CD14-positive monocyte (primary cell): ENCODE measurements at regions not wholly inside any gene's neighbourhood (a gene's known extent, or its start where the extent isn't known, plus 50 kb on each side); places are given as distances from the start of the nearest gene placed in this dataset.
"Not testable (repeated sequence)": the region's sequence is repeated elsewhere in the genome, so short reads cannot be mapped to it uniquely, and the experiment has no call there.

Experiments
- DNase-seq, 3 donors: peaks; one replicate each; pipeline ENCODE4 v3.0.0-alpha.2; 2011 to 2022
- H2AFZ ChIP-seq: 2 replicates; pipeline ENCODE4 v1.6.0; 2012; ENCODE audit warnings: mild to moderate bottlenecking, low read depth, low read length, inconsistent platforms; ENCODE audit not compliant: insufficient read depth, poor library complexity, severe bottlenecking
- H3K27ac ChIP-seq, 2 donors: 1 replicate in 1 of 2; 2 replicates in 1 of 2; pipeline ENCODE4 v1.5.1; 2012 to 2013; ENCODE audit warnings: low read length in 2 of 2, control low read depth in 1 of 2, inconsistent platforms in 1 of 2, low read depth in 1 of 2, mild to moderate bottlenecking in 1 of 2
- H3K27me3 ChIP-seq, 2 donors: one replicate each; pipeline versions ENCODE4 v1.6.0 to v1.6.1; 2011 to 2013; ENCODE audit warnings: low read length in 2 of 2; ENCODE audit not compliant: control insufficient read depth in 2 of 2, insufficient read depth in 2 of 2
- H3K36me3 ChIP-seq, 2 donors: replicated peaks in 1 of 2; 1 replicate in 1 of 2; 2 replicates in 1 of 2; pipeline versions ENCODE4 v1.5.1 to v1.6.1; 2012 to 2013; ENCODE audit warnings: low read length in 2 of 2, control low read depth in 1 of 2, inconsistent platforms in 1 of 2, mild to moderate bottlenecking in 1 of 2; ENCODE audit not compliant: insufficient read depth in 2 of 2, control insufficient read depth in 1 of 2
- H3K4me1 ChIP-seq, 2 donors: 1 replicate in 1 of 2; 2 replicates in 1 of 2; pipeline versions ENCODE4 v1.5.1 to v1.6.1; 2012 to 2013; ENCODE audit warnings: low read length in 2 of 2, control low read depth in 1 of 2, inconsistent platforms in 1 of 2, mild to moderate bottlenecking in 1 of 2, moderate library complexity in 1 of 2; ENCODE audit not compliant: insufficient read depth in 2 of 2, control insufficient read depth in 1 of 2
- H3K4me2 ChIP-seq: replicated peaks from 2 replicates; pipeline ENCODE3; 2012; ENCODE audit warnings: low read length, moderate library complexity, mild to moderate bottlenecking; ENCODE audit not compliant: poor library complexity, severe bottlenecking; ENCODE audit errors: extremely low read depth
- H3K4me3 ChIP-seq, 3 experiments: fragments of 200-600 bp in 1 of 3; sonication (generic) in 1 of 3; replicated peaks in 1 of 3; 1 replicate in 2 of 3; 2 replicates in 1 of 3; pipeline ENCODE4 v1.5.1; 2011 to 2013; ENCODE audit warnings: low read length in 3 of 3, mild to moderate bottlenecking in 3 of 3, control low read depth in 2 of 3, low read depth in 2 of 3, inconsistent platforms in 1 of 3, moderate library complexity in 1 of 3
- H3K79me2 ChIP-seq: 2 replicates; pipeline ENCODE4 v1.6.0; 2012; ENCODE audit warnings: mild to moderate bottlenecking, control low read depth, inconsistent platforms, low read length, moderate library complexity; ENCODE audit not compliant: insufficient read depth
- H3K9ac ChIP-seq: 2 replicates; pipeline ENCODE4 v1.6.0; 2017; ENCODE audit warnings: low read length, mild to moderate bottlenecking; ENCODE audit not compliant: insufficient read depth, poor library complexity, severe bottlenecking
- H3K9me3 ChIP-seq, 2 donors: replicated peaks in 1 of 2; 1 replicate in 1 of 2; 2 replicates in 1 of 2; pipeline versions ENCODE4 v1.5.1 to v1.6.1; 2012 to 2013; ENCODE audit warnings: low read length in 2 of 2, control low read depth in 1 of 2; ENCODE audit not compliant: control insufficient read depth in 1 of 2, insufficient read depth in 1 of 2
- H4K20me1 ChIP-seq: 2 replicates; pipeline ENCODE4 v1.6.0; 2012; ENCODE audit warnings: mild to moderate bottlenecking, low read length, control low read depth, moderate library complexity; ENCODE audit not compliant: insufficient read depth
- H3K27ac Mint-ChIP-seq, 7 donors: one replicate each; pipeline ENCODE4 v1.8.0; 2020; ENCODE audit warnings: mild to moderate bottlenecking in 7 of 7, mixed read lengths in 7 of 7, moderate library complexity in 6 of 7, inconsistent platforms in 2 of 7
- H3K27me3 Mint-ChIP-seq, 3 donors: one replicate each; pipeline ENCODE4 v1.8.0; 2021 to 2022; ENCODE audit warnings: low read depth in 3 of 3, mild to moderate bottlenecking in 3 of 3, mixed read lengths in 3 of 3, moderate library complexity in 3 of 3, inconsistent platforms in 1 of 3
- H3K36me3 Mint-ChIP-seq, 2 donors: one replicate each; pipeline ENCODE4 v1.8.0; 2020; ENCODE audit warnings: mixed read lengths in 2 of 2, inconsistent platforms in 1 of 2, mild to moderate bottlenecking in 1 of 2
- H3K4me1 Mint-ChIP-seq: one replicate; pipeline ENCODE4 v1.8.0; 2020; ENCODE audit warnings: mild to moderate bottlenecking, mixed read lengths
- H3K4me3 Mint-ChIP-seq, 2 donors: one replicate each; pipeline ENCODE4 v1.8.0; 2020; ENCODE audit warnings: mild to moderate bottlenecking in 2 of 2, mixed read lengths in 2 of 2, moderate library complexity in 1 of 2
- H3K9me3 Mint-ChIP-seq, 7 donors: one replicate each; pipeline ENCODE4 v1.8.0; 2020 to 2022; ENCODE audit warnings: mixed read lengths in 7 of 7, mild to moderate bottlenecking in 6 of 7, moderate library complexity in 6 of 7, inconsistent platforms in 2 of 7
- CTCF ChIP-seq: fragments of 200-600 bp; IDR thresholded peaks from one replicate; pipeline ENCODE4 v1.8.0; 2022; ENCODE audit warnings: antibody characterized with exemption, mild to moderate bottlenecking
- WGBS: methylation state at CpG from one replicate; pipeline ENCODE4 v1.1.5; 2013; ENCODE audit warnings: missing lambda C conversion rate; ENCODE audit not compliant: insufficient coverage; 5-methylcytosine and 5-hydroxymethylcytosine counted together
- intact Hi-C, 2 donors: fragments of 100-400 bp; cut with micrococcal nuclease; formaldehyde crosslinking; loops; one replicate each; pipeline versions ENCODE4 v1.15.0 to v1.15.1; 2023

GRCh38 chrX:73940893-73941470, 88.5 kb upstream of the XIST start:
- Mint-ChIP-seq H3K4me1 (peaks cover 19% of the 10 kb centered on the region), H3K36me3 (peaks cover 0 to 3% of the 10 kb centered on the region in 2 donors), H3K9me3 (peaks cover 0 to 6% (median 0%) of the 10 kb centered on the region in 7 donors), H3K27ac (no peak overlapping the region), H3K4me3 (no peak overlapping the region), H3K27me3 (peaks cover 0 to 8% (median 2%) of the 10 kb centered on the region in 3 donors)
- H3K4me3 ChIP-seq = no peak overlapping the region
- no peaks in the 10 kb centered on the region for H3K36me3 ChIP-seq
- H3K27ac ChIP-seq = no peak overlapping the region
- H3K9me3 ChIP-seq = no peaks in the 10 kb centered on the region
- H3K9ac ChIP-seq = no peak overlapping the region
- H3K4me2 ChIP-seq = no peak overlapping the region
- no peaks in the 10 kb centered on the region for H3K27me3 ChIP-seq
- DNase-seq = no peak
- no peaks in the 10 kb centered on the region for H4K20me1 ChIP-seq
- intact Hi-C loops = loop anchor here in 1 of 2 donors (10.0 kb wide), 1 partner anchor 674 kb away; the partner anchor contains the start of gene RLIM
- H3K79me2 ChIP-seq = peaks cover 15% of the 10 kb centered on the region
- WGBS = no CpG with 5 or more reads among the region's 2 CpGs
- TF ChIP-seq CTCF = no peak
- H2AFZ ChIP-seq = no peak overlapping the region
- peaks cover 14 to 27% of the 10 kb centered on the region in 2 donors for H3K4me1 ChIP-seq

- H3K36me3 Mint-ChIP-seq, H3K9me3 Mint-ChIP-seq, H3K9ac ChIP-seq, H3K27me3 ChIP-seq, H3K4me1 ChIP-seq, H3K9me3 ChIP-seq, H3K4me1 Mint-ChIP-seq, H3K27ac ChIP-seq, H3K79me2 ChIP-seq, intact Hi-C loops, H2AFZ ChIP-seq, H3K36me3 ChIP-seq, H4K20me1 ChIP-seq: not testable (repeated sequence)
- Mint-ChIP-seq H3K27me3 (peaks cover 0 to 12% (median 2%) of the 10 kb centered on the region in 3 donors), H3K4me3 (peak overlapping the region in 1 of 2 donors; percentile 41), H3K27ac (peak overlapping the region in 4 of 7 donors; percentile 61 to 84 (median 71))
- Histone ChIP-seq H3K4me3 (peak overlapping the region in 1 of 3 experiments; percentile 23), H3K4me2 (peak overlapping the region; percentile 26)
- WGBS = 7% methylated on average over 4 of the region's 15 CpGs
- peak; percentile 75 to 83 (median 79) for DNase-seq
These were observed 85.3 kb upstream of the XIST start for GRCh38 chrX:73937843-73938242.
